ENCODE measurements at regions not wholly inside any gene's neighbourhood (a gene's known extent, or its start where the extent isn't known, plus 50 kb on each side); places are given as distances from the start of the nearest gene placed in this dataset.
A peak's percentile ranks its signal among the peaks of the same experiment; 100 is the strongest.

DNA sequence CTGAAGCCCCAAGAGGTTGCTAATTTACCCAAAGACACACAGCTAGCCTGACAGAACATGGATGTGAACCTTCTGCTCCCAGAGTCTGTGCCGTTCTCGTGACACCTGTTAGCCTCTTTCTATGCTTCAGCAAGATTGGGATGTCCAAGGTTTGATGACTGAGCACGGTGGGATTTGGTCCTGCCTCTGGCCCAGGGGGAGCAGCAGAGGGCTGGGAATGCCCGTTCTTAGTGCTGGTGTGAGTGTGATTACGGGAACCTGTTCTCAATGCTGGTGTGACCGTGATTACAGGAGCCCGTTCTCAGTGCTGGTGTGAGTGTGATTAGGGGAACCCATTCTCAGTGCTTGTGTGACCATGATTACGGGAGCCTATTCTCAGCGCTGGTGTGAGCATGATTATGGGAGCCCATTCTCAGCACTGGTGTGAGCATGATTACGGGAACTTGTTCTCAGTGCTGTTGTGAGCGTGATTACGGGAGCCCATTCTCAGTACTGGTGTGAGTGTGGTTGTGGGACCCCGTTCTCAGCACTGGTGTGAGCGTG, 67.3 kb upstream of the SNTG2 start:
- H3K79me2 ChIP-seq (ENCODE audit: insufficient read depth, low read length): no peaks in the 10 kb centered on the region
- no peak for TF ChIP-seq CTCF (IDR thresholded peaks at IDR 0.05; ENCODE audit: extremely low read depth, low read depth, low read length)
- no peak overlapping the region for H3K4me2 ChIP-seq (ENCODE audit: insufficient read depth, low read length)
- H4K20me1 ChIP-seq (ENCODE audit: insufficient read depth, low read length): no peaks in the 10 kb centered on the region
- no peak overlapping the region for H3K4me3 ChIP-seq (ENCODE audit: insufficient read depth, low read length)
- H3K36me3 ChIP-seq (ENCODE audit: insufficient read depth, low read length): no peaks in the 10 kb centered on the region
- H3K27ac ChIP-seq (ENCODE audit: low read depth, low read length): no peak overlapping the region
- no peaks in the 10 kb centered on the region for H3K9me3 ChIP-seq (ENCODE audit: low read depth, low read length)
- peak overlapping the region; percentile 15 for H2AFZ ChIP-seq (ENCODE audit: low read length)
- DNase-seq (ENCODE audit: insufficient read length, low spot score, missing footprints): peak; percentile 86
- peaks cover 3% of the 10 kb centered on the region for H3K4me1 ChIP-seq (ENCODE audit: insufficient read depth, low read length)
- peaks cover 30% of the 10 kb centered on the region for H3K27me3 ChIP-seq (ENCODE audit: insufficient read depth, low read length)

- no peaks in the 10 kb centered on the region for H4K20me1 ChIP-seq (ENCODE audit: insufficient read depth, low read length)
- peaks cover 3% of the 10 kb centered on the region for H3K4me1 ChIP-seq (ENCODE audit: insufficient read depth, low read length)
- H3K27me3 ChIP-seq (ENCODE audit: insufficient read depth, low read length): peaks cover 27% of the 10 kb centered on the region
- TF ChIP-seq CTCF (IDR thresholded peaks at IDR 0.05; ENCODE audit: extremely low read depth, low read depth, low read length): no peak
- H3K4me2 ChIP-seq (ENCODE audit: insufficient read depth, low read length): no peak overlapping the region
- H2AFZ ChIP-seq (ENCODE audit: low read length): no peak overlapping the region
- peak; percentile 80 for DNase-seq (ENCODE audit: insufficient read length, low spot score, missing footprints)
- no peaks in the 10 kb centered on the region for H3K36me3 ChIP-seq (ENCODE audit: insufficient read depth, low read length)
- no peak overlapping the region for H3K4me3 ChIP-seq (ENCODE audit: insufficient read depth, low read length)
- no peaks in the 10 kb centered on the region for H3K9me3 ChIP-seq (ENCODE audit: low read depth, low read length)
- no peak overlapping the region for H3K27ac ChIP-seq (ENCODE audit: low read depth, low read length)
- no peaks in the 10 kb centered on the region for H3K79me2 ChIP-seq (ENCODE audit: insufficient read depth, low read length)
These were observed 69.3 kb upstream of the SNTG2 start for GRCh38 chr2:881204-881918.

- H3K79me2 ChIP-seq (ENCODE audit: insufficient read depth, low read length): no peaks in the 10 kb centered on the region
- no peak overlapping the region for H2AFZ ChIP-seq (ENCODE audit: low read length)
- DNase-seq (ENCODE audit: insufficient read length, low spot score, missing footprints): peak; percentile 56
- peaks cover 3% of the 10 kb centered on the region for H3K4me1 ChIP-seq (ENCODE audit: insufficient read depth, low read length)
- TF ChIP-seq CTCF (IDR thresholded peaks at IDR 0.05; ENCODE audit: extremely low read depth, low read depth, low read length): no peak
- no peaks in the 10 kb centered on the region for H3K36me3 ChIP-seq (ENCODE audit: insufficient read depth, low read length)
- no peak overlapping the region for H3K4me3 ChIP-seq (ENCODE audit: insufficient read depth, low read length)
- H3K27me3 ChIP-seq (ENCODE audit: insufficient read depth, low read length): peaks cover 27% of the 10 kb centered on the region
- H3K9me3 ChIP-seq (ENCODE audit: low read depth, low read length): no peaks in the 10 kb centered on the region
- no peak overlapping the region for H3K4me2 ChIP-seq (ENCODE audit: insufficient read depth, low read length)
- no peaks in the 10 kb centered on the region for H4K20me1 ChIP-seq (ENCODE audit: insufficient read depth, low read length)
- no peak overlapping the region for H3K27ac ChIP-seq (ENCODE audit: low read depth, low read length)
These were observed 70.3 kb upstream of the SNTG2 start for GRCh38 chr2:880201-880970.

DNA sequence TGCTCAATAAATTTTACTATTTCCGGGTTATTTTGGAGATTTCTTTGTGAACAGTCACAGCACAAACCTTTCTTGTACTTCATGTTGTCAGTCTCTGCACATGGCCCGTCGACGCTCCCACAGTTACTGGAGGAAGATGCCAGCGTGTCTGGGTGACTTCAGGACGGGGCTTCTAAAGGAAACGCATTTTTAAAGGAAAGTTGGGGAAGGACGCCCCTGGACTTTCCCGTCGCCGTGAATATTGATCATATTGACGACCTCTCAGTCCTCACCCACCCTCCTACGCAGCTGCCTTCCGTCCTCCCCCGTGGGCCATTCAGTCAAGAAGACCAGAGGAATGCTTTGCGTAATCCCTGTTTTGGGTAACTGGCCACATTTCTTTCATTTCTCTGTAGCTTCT, 71.1 kb upstream of the SNTG2 start:
- H4K20me1 ChIP-seq (ENCODE audit: insufficient read depth, low read length): no peaks in the 10 kb centered on the region
- no peaks in the 10 kb centered on the region for H3K9me3 ChIP-seq (ENCODE audit: low read depth, low read length)
- TF ChIP-seq CTCF (IDR thresholded peaks at IDR 0.05; ENCODE audit: extremely low read depth, low read depth, low read length): no peak
- H3K27ac ChIP-seq (ENCODE audit: low read depth, low read length): no peak overlapping the region
- no peak overlapping the region for H3K4me2 ChIP-seq (ENCODE audit: insufficient read depth, low read length)
- no peak for DNase-seq (ENCODE audit: insufficient read length, low spot score, missing footprints)
- H3K27me3 ChIP-seq (ENCODE audit: insufficient read depth, low read length): peaks cover 21% of the 10 kb centered on the region
- peaks cover 3% of the 10 kb centered on the region for H3K4me1 ChIP-seq (ENCODE audit: insufficient read depth, low read length)
- H3K4me3 ChIP-seq (ENCODE audit: insufficient read depth, low read length): no peak overlapping the region
- no peak overlapping the region for H2AFZ ChIP-seq (ENCODE audit: low read length)
- H3K79me2 ChIP-seq (ENCODE audit: insufficient read depth, low read length): no peaks in the 10 kb centered on the region
- H3K36me3 ChIP-seq (ENCODE audit: insufficient read depth, low read length): no peaks in the 10 kb centered on the region
